HL-60 (cell line): ENCODE measurements at regions not wholly inside any gene's neighbourhood (a gene's known extent, or its start where the extent isn't known, plus 50 kb on each side); places are given as distances from the start of the nearest gene placed in this dataset.
"Not testable (repeated sequence)": the region's sequence is repeated elsewhere in the genome, so short reads cannot be mapped to it uniquely, and the experiment has no call there.

ENCODE experiments used
- GABPA ChIP-seq: IDR thresholded peaks from 2 replicates; pipeline ENCODE4 v1.6.1; 2012; ENCODE audit warnings: low read depth
- POLR2AphosphoS5 ChIP-seq: IDR thresholded peaks from 2 replicates; pipeline ENCODE4 v1.6.1; 2012; ENCODE audit warnings: low read depth

GRCh38 chr5:163313049-163313448 lies 124.3 kb upstream of the CCNG1 start:
- TF ChIP-seq GABPA, POLR2AphosphoS5: not testable (repeated sequence)
